Liver (tissue), 8 donors: ENCODE measurements at regions not wholly inside any gene's neighbourhood (a gene's known extent, or its start where the extent isn't known, plus 50 kb on each side); places are given as distances from the start of the nearest gene placed in this dataset.

Experiments
- DNase-seq: peaks from one replicate; pipeline ENCODE4 v3.0.0-alpha.2; 2017; ENCODE audit warnings: low spot score
- H3K27ac ChIP-seq, 2 donors: one replicate each; pipeline ENCODE4 v1.7.0; 2013; ENCODE audit warnings: inconsistent platforms in 2 of 2, low read length in 2 of 2, control low read depth in 1 of 2, low read depth in 1 of 2, mild to moderate bottlenecking in 1 of 2
- H3K27me3 ChIP-seq, 4 donors: one replicate each; pipeline versions ENCODE4 v1.6.1 to v1.7.0; 2013; ENCODE audit warnings: low read length in 3 of 4, inconsistent platforms in 1 of 4, mild to moderate bottlenecking in 1 of 4, moderate library complexity in 1 of 4; ENCODE audit not compliant: control insufficient read depth in 4 of 4, insufficient read depth in 4 of 4
- H3K36me3 ChIP-seq, 4 donors: one replicate each; pipeline versions ENCODE4 v1.6.1 to v1.7.0; 2013; ENCODE audit warnings: low read length in 3 of 4, mild to moderate bottlenecking in 3 of 4, low read depth in 1 of 4, moderate library complexity in 1 of 4; ENCODE audit not compliant: control insufficient read depth in 4 of 4, insufficient read depth in 3 of 4
- H3K4me1 ChIP-seq, 4 donors: one replicate each; pipeline versions ENCODE4 v1.6.1 to v1.7.0; 2013; ENCODE audit warnings: low read length in 3 of 4, mild to moderate bottlenecking in 3 of 4, moderate library complexity in 1 of 4; ENCODE audit not compliant: control insufficient read depth in 4 of 4, insufficient read depth in 4 of 4
- H3K4me3 ChIP-seq, 3 donors: one replicate each; pipeline versions ENCODE4 v1.6.1 to v1.7.0; 2013; ENCODE audit warnings: low read length in 3 of 3, control low read depth in 1 of 3, low read depth in 1 of 3, mild to moderate bottlenecking in 1 of 3
- H3K9ac ChIP-seq, 2 donors: one replicate each; pipeline ENCODE4 v1.7.0; 2013; ENCODE audit warnings: low read length in 2 of 2, mild to moderate bottlenecking in 2 of 2, moderate library complexity in 2 of 2, control low read depth in 1 of 2, low read depth in 1 of 2
- H3K9me3 ChIP-seq, 4 donors: one replicate each; pipeline versions ENCODE4 v1.6.1 to v1.7.0; 2013; ENCODE audit warnings: low read length in 3 of 4; ENCODE audit not compliant: control insufficient read depth in 4 of 4
- CTCF ChIP-seq: fragments of 150-350 bp; IDR thresholded peaks from 2 replicates; pipeline ENCODE4 v1.5.1; 2017; ENCODE audit warnings: improper control_type of control experiment, low read depth, low read length; ENCODE audit not compliant: missing input control
- EGR1 ChIP-seq, 2 donors: IDR thresholded peaks; 2 replicates each; pipeline ENCODE4 v1.6.1; 2016 to 2018; ENCODE audit warnings: antibody characterized with exemption in 2 of 2, low read depth in 2 of 2
- FOXA1 ChIP-seq: IDR thresholded peaks from 2 replicates; pipeline ENCODE4 v1.6.1; 2016; ENCODE audit warnings: antibody characterized with exemption
- FOXA2 ChIP-seq: IDR thresholded peaks from 2 replicates; pipeline ENCODE4 v1.6.1; 2016; ENCODE audit warnings: antibody characterized with exemption
- GABPA ChIP-seq, 2 donors: IDR thresholded peaks in 1 of 2; conservative IDR thresholded peaks in 1 of 2; 2 replicates each; pipeline ENCODE4 v1.6.1; 2016; ENCODE audit warnings: antibody characterized with exemption in 2 of 2, mild to moderate bottlenecking in 1 of 2, moderate library complexity in 1 of 2
- HNF4A ChIP-seq, 2 donors: conservative IDR thresholded peaks; 2 replicates each; pipeline ENCODE4 v1.6.1; 2016; ENCODE audit warnings: antibody characterized with exemption in 2 of 2, mild to moderate bottlenecking in 2 of 2
- HNF4G ChIP-seq: IDR thresholded peaks from 2 replicates; pipeline ENCODE4 v1.6.1; 2016; ENCODE audit warnings: antibody characterized with exemption
- JUND ChIP-seq, 2 donors: IDR thresholded peaks; 2 replicates each; pipeline ENCODE4 v1.6.1; 2016; ENCODE audit warnings: antibody characterized with exemption in 2 of 2
- MAX ChIP-seq: IDR thresholded peaks from 2 replicates; pipeline ENCODE4 v1.6.1; 2016; ENCODE audit warnings: antibody characterized with exemption
- NR2F2 ChIP-seq: IDR thresholded peaks from 2 replicates; pipeline ENCODE4 v1.6.1; 2016; ENCODE audit warnings: antibody characterized with exemption
- RAD21 ChIP-seq, 2 donors: IDR thresholded peaks; 2 replicates each; pipeline ENCODE4 v1.6.1; 2016; ENCODE audit warnings: antibody characterized with exemption in 2 of 2, mild to moderate bottlenecking in 2 of 2
- REST ChIP-seq: IDR thresholded peaks from 2 replicates; pipeline ENCODE4 v1.6.1; 2016; ENCODE audit warnings: antibody characterized with exemption, mild to moderate bottlenecking
- RXRA ChIP-seq, 2 donors: IDR thresholded peaks; 2 replicates each; pipeline ENCODE4 v1.6.1; 2017 to 2018; ENCODE audit warnings: antibody characterized with exemption in 2 of 2, mild to moderate bottlenecking in 1 of 2
- SP1 ChIP-seq: IDR thresholded peaks from 2 replicates; pipeline ENCODE4 v1.6.1; 2018; ENCODE audit warnings: antibody characterized with exemption, mild to moderate bottlenecking
- TAF1 ChIP-seq: conservative IDR thresholded peaks from 2 replicates; pipeline ENCODE4 v1.6.1; 2016; ENCODE audit warnings: antibody characterized with exemption, mild to moderate bottlenecking
- YY1 ChIP-seq: IDR thresholded peaks from 2 replicates; pipeline ENCODE4 v1.6.1; 2016; ENCODE audit warnings: antibody characterized with exemption, mild to moderate bottlenecking
- WGBS: extraction: QIAGEN DNeasy Blood & Tissue Kit; methylation state at CpG from one replicate; pipeline ENCODE4 v1.1.7; 2013; 5-methylcytosine and 5-hydroxymethylcytosine counted together
- TF ChIP-seq, protein P1 (sequence below): IDR thresholded peaks from 2 replicates; pipeline ENCODE4 v1.6.1; 2016; ENCODE audit warnings: antibody characterized with exemption
- TF ChIP-seq, protein P2 (sequence below): IDR thresholded peaks from 2 replicates; pipeline ENCODE4 v1.6.1; 2016; ENCODE audit warnings: antibody characterized with exemption
- donor health status: healthy.
- donor health status: healthy.
- donor health status: healthy.
- donor health status: healthy.
- donor health status: healthy.

DNA sequence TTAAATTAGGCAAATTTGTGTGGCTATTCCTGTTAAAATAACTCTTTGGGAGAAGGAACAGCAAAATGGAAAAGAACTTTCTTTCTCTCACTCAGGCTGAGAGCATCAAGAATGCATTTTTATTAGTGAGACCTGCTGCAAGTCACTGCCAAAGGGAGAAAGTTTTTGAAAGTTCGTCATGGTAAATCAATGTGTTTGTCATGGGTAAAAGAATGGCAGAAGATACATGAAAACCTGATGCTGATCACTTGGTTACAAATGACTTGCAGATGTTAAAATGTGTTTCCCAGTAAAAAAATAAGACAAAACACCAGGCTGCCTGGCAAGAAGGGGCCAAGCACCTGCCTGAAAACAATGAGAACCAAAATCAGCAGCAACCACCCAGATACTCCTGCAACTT is 484.7 kb upstream of the NRP1 start:
- no peaks in the 10 kb centered on the region for H3K36me3 ChIP-seq
- H3K27ac ChIP-seq = no peak overlapping the region
- H3K9me3 ChIP-seq = no peaks in the 10 kb centered on the region
- no peaks in the 10 kb centered on the region for H3K27me3 ChIP-seq
- H3K4me1 ChIP-seq = no peaks in the 10 kb centered on the region
- 66% methylated on average over 1 of the region's 1 CpG for WGBS
- no peak overlapping the region for H3K4me3 ChIP-seq
- DNase-seq = no peak
- H3K9ac ChIP-seq = no peak overlapping the region
- TF ChIP-seq YY1 (no peak), MAX (no peak), REST (no peak), TAF1 (no peak), FOXA2 (no peak), JUND (IDR thresholded peaks at IDR 0.05) (no peak), HNF4A (conservative IDR thresholded peaks at IDR 0.05) (no peak), SP1 (no peak), HNF4G (no peak), GABPA (IDR thresholded peaks at IDR 0.05 in 1 of 2, conservative IDR thresholded peaks at IDR 0.05 in 1 of 2) (no peak), EGR1 (IDR thresholded peaks at IDR 0.05; ENCODE audit: low read depth in 2 of 2) (no peak), FOXA1 (no peak), RAD21 (IDR thresholded peaks at IDR 0.05) (no peak), RXRA (IDR thresholded peaks at IDR 0.05) (no peak), CTCF (no peak), NR2F2 (no peak)
- TF ChIP-seq, protein P1, sequence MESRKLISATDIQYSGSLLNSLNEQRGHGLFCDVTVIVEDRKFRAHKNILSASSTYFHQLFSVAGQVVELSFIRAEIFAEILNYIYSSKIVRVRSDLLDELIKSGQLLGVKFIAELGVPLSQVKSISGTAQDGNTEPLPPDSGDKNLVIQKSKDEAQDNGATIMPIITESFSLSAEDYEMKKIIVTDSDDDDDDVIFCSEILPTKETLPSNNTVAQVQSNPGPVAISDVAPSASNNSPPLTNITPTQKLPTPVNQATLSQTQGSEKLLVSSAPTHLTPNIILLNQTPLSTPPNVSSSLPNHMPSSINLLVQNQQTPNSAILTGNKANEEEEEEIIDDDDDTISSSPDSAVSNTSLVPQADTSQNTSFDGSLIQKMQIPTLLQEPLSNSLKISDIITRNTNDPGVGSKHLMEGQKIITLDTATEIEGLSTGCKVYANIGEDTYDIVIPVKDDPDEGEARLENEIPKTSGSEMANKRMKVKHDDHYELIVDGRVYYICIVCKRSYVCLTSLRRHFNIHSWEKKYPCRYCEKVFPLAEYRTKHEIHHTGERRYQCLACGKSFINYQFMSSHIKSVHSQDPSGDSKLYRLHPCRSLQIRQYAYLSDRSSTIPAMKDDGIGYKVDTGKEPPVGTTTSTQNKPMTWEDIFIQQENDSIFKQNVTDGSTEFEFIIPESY = no peak
- TF ChIP-seq, protein P2, sequence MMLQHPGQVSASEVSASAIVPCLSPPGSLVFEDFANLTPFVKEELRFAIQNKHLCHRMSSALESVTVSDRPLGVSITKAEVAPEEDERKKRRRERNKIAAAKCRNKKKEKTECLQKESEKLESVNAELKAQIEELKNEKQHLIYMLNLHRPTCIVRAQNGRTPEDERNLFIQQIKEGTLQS = no peak

GRCh38 chr10:33818343-33818742 is 483.9 kb upstream of the NRP1 start:
- Histone ChIP-seq H3K4me1 (no peaks in the 10 kb centered on the region), H3K4me3 (no peak overlapping the region), H3K36me3 (no peaks in the 10 kb centered on the region), H3K27ac (no peak overlapping the region), H3K9ac (no peak overlapping the region), H3K9me3 (peaks cover 0 to 2% (median 0%) of the 10 kb centered on the region in 4 donors), H3K27me3 (no peaks in the 10 kb centered on the region)
- DNase-seq = no peak
- whole genome bisulfite sequencing = 89% methylated on average over 2 of the region's 2 CpGs
- TF ChIP-seq RXRA (IDR thresholded peaks at IDR 0.05) = no peak
- no peak for TF ChIP-seq NR2F2
- TF ChIP-seq GABPA (IDR thresholded peaks at IDR 0.05 in 1 of 2, conservative IDR thresholded peaks at IDR 0.05 in 1 of 2) = no peak
- no peak for TF ChIP-seq JUND (IDR thresholded peaks at IDR 0.05)
- TF ChIP-seq HNF4G = no peak
- TF ChIP-seq RAD21 (IDR thresholded peaks at IDR 0.05) = no peak
- TF ChIP-seq FOXA2 = no peak
- no peak for TF ChIP-seq EGR1 (IDR thresholded peaks at IDR 0.05; ENCODE audit: low read depth in 2 of 2)
